Embryonic facial prominence (tissue), 1 donor: ENCODE measurements at regions not wholly inside any gene's neighbourhood (a gene's known extent, or its start where the extent isn't known, plus 50 kb on each side); places are given as distances from the start of the nearest gene placed in this dataset.

Source experiments
- DNase-seq: peaks from one replicate; pipeline ENCODE4 v3.0.0-alpha.2; 2016; ENCODE audit errors: extremely low spot score

DNA sequence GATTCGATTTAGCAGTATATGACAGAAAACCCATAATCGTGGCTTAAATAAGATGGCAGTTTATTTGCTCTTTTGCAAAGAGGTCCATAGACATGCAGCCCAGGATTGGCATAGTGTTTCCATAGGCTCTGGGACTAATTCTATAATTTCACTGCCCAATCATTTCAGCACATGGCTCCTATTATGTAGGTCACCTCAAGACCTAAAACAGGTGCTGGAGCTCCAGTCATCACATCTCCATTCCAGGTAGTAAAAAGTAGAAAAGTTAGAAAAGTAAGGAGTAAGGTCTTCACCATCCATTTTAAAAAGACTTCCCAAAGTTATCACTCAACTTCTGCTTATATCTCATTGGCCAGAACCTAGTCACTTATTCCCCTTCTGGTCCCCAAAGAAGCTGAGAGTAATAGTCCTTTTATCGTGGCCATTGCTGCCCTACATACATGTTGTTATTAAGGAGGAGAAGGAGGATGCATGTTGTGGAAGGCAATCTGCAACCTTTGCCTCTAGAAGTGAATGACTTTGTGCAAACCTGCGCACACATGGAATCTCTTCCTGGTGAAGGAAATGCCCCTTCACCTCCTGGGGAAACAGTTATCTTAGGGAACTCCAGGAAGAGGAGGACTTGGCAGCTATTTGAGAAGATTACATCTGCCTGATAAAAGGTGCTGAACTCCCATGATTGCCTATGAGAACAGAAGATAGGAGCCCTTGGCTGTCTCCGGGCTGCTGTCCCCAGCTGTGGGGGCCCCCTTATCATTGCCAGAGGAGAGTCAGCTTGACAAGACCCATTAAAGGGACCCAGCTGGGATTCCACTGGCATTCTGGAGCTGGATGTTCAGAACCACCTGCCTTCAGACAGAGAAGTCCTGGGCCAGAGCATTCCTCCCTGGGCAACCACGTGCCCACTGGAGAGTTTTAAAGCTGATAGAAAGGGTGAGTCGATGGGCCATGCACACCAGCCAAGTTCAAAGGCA, 330.6 kb upstream of the ZMIZ1 start:
- DNase-seq, result no peak

DNA sequence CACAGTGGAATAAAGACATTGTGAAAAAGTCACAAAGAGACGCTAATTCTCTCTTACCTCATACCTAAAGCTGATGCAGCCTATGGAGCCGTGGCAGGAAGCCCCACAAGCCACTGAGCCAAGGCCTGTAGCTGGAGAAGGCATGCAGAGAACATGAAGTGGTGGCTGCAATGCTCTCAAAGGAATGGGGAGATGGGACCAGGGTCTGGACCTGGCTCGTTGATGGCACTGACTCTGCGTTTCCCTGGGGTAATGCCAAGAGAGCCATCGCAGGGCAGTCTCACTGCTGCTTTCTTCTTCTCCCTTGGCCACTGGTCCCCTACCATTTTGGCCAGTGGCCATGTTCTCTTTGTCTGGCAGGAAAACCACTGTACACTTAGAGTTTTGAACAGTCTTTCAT, 329.9 kb upstream of the ZMIZ1 start:
- no peak for DNase-seq

DNA sequence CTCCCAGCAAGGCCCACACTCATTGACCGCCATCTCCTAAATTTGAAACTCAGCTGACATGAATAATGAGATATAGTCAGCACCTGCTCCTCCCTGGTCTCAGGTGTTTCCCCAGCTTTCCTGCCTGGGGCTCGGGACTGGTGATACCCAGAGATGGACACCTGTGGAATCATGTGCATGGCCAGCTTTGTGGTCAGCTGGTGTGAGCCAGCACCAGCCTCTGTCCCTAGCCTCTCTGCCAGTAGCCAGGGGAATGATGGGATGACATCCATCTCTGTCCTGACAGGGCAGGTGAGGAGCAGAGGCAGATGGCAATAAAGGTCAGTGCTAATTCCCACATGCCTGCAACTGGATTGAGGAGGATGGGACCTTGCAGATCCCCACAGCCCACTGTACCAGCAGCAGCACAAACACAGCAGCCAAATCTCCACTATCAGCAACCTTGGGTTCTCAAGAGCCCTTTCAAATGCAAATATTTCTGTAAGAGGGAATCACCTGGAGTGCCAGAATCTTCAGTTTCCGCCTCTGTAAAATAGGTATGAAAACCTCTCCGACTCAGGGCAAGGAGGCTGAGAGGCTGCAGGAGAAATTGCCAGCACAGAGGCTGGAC, 329.2 kb upstream of the ZMIZ1 start:
- no peak for DNase-seq

GRCh38 chr10:78740976-78741915, 327.5 kb upstream of the ZMIZ1 start:
- peak; percentile 66 for DNase-seq

GRCh38 chr10:78742406-78742729, 326.4 kb upstream of the ZMIZ1 start:
- DNase-seq, result no peak

DNA sequence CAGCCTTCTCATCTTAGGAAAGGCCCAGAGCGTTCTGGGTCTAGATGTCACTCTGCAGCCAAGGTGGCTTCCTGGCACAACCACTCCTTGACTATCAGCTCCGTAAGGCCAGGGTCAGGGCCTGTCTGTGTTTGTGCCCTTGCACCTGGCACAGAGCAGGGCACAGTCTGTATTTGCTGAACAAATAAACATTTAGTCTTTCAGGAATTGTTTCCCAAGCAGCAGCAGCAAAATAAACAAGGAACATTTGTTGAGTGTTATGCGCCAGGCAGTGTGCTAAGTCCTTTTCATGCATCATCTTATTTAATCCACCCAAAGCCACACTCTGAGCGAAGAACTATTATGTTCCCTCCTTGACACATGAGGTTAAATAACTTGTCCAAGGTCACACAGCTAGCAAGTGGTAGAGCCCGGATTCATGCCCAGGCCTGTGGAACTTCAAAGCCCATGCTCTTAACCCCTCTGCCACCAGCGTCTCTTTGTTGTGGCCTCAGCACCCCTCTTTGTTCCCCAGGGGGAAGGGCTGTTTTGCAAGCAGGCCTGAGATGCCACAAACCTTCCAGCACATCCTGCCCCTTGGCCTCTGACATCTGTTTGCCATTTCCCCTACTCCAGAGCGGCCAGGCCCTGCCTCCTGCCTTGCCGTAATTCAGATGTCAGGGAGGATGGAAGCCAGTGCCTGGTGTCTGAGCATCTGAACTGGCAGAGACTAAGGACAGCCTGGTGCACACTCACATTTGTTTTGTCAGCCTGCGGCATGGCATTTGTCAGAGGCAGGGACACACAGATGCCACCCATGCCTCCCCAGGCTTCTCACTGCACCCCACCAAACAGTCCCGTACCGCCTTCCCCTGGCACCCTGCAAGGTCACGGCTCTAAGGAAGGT, 325.8 kb upstream of the ZMIZ1 start:
- DNase-seq, result no peak

DNA sequence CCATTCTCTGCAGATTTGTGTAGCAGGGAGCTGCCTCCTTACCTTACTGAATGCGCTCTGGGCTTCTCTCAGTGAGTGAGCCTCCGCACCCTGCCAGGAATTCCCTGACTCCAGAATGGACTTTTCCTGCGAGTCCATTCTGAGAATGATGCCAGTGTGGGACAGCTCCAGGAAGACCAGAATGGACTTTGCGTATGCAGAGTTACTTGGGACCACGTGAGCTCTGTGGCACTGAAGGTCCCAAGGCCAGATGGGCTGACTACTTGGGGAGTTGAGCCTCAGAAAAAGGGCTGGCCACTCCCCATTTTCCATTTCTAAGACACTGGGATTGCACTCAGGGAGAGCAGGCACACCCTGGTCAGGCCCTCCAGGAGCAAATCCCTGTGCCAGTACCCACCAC, 324.7 kb upstream of the ZMIZ1 start:
- no peak for DNase-seq

DNA sequence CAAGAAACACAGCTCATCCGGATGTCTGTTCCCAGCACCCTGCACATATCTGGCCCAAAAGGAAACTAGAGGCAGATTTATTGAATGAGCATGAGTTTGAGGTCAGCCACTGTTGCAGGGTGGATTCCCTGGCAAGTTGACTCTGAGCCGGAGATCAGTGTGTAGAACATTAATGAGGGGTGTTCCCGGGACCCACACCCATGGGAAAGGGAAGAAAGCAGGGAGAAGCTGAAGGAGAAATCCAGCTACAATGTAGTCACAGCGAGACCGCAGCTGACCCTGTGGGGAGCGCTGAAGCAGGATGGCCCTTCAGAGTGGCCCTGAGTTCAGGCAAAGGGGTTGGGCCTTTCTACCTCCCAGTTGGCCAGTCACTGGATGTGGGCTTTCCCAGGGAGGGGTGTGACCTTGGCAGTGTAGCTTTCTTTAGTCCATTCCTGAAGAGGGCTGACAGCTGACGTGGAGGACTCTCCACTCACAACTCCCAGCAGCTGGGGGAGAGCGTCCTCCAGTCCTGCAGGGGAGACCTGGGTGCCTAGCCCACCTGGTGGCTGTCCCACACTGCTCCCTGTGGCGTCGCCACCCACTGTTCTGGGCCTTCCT, 324.2 kb upstream of the ZMIZ1 start:
- DNase-seq, result no peak

- DNase-seq, result no peak
These were observed 323.3 kb upstream of the ZMIZ1 start for GRCh38 chr10:78745441-78745840.

GRCh38 chr10:78746155-78746763, 322.5 kb upstream of the ZMIZ1 start:
- no peak for DNase-seq

GRCh38 chr10:78747401-78748234, 321.1 kb upstream of the ZMIZ1 start:
- no peak for DNase-seq

DNA sequence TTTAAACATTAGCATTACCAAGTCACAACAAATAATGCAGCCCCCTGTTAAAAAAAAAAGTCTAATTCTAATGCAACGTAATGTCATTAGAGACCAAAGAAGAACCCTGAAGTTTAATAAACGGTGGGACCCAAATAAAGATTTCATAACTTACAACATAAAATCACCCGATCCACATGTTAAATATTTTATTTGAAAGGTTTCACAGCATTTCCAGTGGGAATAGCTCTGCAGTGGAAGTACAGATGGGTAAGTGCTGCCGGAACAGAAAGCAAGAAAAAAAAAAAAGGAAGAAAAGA, 320.6 kb upstream of the ZMIZ1 start:
- no peak for DNase-seq

DNA sequence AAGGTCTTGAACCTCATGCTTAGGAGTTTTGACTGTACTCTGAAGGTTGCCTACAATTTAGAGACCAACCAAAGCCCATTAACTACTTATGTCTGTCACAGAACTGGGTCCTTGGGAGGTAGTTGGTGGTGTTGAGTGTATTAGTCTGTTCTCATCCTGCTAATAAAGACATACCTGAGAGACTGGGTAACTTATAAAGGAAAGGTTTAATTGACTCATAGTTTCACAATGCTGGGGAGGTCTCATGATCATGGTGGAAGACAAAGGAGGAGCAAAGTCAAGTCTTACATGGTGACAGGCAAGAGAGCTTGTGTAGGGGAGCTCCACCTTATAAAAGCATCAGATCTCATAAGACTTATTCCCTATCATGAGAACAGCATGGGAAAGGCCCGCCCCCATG, 319.6 kb upstream of the ZMIZ1 start:
- no peak for DNase-seq

DNA sequence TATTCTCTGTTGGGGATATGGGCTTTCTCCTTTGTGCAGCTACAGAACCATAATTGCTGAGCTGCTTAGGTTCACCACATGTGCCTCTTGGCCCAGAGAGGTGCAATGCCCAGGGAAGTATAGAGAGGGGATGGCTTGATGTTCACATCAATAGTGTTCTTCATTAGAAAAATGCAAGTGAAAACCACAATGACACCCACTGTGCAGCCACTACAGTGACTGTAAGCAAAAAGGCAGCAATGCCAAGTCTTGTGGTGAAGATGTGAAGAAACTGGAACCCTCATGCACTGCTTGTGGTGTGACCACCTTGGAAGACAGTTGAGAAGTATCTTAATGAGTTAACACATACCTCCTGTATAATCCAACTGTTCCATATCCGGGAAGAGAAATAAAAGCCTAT, 318.9 kb upstream of the ZMIZ1 start:
- DNase-seq, result no peak

DNA sequence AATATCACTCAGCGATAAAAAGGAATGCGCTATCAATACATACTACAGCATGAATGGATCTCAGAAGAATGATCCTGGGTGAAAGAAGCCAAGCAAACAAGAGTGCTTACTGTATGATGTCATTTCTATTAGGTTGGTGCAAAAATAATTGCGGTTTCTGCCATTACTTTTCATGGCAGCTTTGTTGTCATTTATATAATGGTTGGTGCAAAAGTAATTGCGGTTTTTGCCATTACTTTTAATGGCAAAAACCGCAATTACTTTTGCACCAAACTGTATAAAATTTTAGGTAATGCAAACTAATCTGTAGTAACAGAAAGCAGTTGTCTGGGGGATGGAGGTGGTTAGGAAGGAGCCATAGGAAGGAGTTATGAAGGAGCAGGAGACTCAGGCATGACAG, 318.3 kb upstream of the ZMIZ1 start:
- DNase-seq, result no peak

GRCh38 chr10:78751716-78752115, 317.1 kb upstream of the ZMIZ1 start:
- no peak for DNase-seq

GRCh38 chr10:78752221-78752620, 316.5 kb upstream of the ZMIZ1 start:
- DNase-seq, result no peak

DNA sequence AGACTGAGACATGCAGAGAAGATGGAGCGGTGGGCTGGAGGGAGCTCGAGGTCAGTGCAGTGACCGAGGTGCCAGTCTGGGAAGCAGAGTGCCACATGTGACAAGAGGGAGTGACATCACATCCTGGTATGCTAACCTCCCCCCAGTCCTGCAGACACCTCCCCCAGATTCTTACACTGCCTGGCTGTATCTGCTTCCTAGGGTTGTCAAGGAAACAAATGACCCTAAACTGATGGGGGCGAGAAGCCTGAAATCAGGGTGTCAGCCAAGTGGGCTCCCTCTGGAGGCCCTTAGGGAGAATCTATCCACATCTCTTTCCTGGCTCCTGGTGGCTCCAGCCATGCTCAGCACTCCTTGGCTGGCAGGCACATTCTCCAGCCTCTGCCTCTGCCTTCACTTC, 316.1 kb upstream of the ZMIZ1 start:
- DNase-seq, result no peak

- peak; percentile 80 for DNase-seq
These were observed 314.3 kb upstream of the ZMIZ1 start for GRCh38 chr10:78754269-78755062.
